Fibroblast of villous mesenchyme (primary cell): ENCODE measurements at regions not wholly inside any gene's neighbourhood (a gene's known extent, or its start where the extent isn't known, plus 50 kb on each side); places are given as distances from the start of the nearest gene placed in this dataset.

Experiments used
- DNase-seq: peaks from one replicate; pipeline ENCODE4 v3.0.0-alpha.2; 2010; ENCODE audit warnings: low read depth
- H3K4me3 ChIP-seq: 2 replicates; pipeline ENCODE4 v1.5.1; 2011; ENCODE audit warnings: low read depth, mild to moderate bottlenecking, low read length
- TF ChIP-seq, protein P1 (sequence below): IDR thresholded peaks from 2 replicates; pipeline ENCODE4 v1.5.1; 2012; ENCODE audit warnings: low read depth, mild to moderate bottlenecking, low read length; ENCODE audit not compliant: insufficient read depth

DNA sequence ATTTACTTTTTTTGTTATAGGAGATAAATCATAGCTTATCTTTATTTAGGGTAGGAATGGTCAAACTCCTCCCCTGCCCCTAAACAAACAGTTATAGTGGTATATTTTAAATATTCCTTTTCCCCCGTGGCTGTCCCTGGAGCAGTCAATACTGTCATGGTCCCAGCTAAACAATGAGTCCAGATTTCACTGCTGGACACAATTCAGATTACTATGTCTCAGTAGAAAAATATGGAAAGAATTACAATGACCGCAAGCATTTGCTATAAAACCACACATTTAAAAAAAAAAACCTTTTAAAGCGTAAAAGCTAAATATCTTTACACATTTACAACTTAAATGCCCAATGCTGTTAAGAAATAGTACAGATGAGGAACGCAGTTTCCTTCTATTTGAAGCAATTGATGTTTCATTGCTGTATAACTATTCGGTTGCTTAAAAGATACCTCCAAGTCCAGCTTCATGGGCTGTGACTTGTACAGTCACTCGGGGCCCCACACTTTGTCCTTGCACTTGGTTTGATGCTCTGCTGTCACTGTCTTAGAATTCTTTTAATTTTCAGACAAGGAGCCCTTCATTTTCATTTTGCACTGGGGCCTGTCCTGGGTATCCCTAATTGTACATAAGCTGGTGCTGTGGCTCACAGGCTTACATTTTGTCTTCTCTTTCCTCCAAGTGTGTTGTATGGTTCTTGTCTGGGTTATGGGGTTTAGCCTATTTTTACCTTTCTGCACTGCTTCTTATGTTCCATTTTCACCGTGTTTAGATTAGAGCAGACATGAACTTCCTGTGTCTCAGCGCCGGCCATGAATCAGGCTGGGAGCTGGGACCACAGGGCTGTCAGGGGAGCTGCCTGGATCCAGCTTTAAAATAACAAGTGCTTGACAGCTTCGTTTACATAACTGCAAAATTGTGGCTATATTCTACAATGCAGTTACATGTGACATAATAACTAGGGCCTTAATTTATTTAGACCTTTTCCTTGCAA is 530.2 kb upstream of the FZD8 start:
- DNase-seq, result peak; percentile 84
- TF ChIP-seq, protein P1, sequence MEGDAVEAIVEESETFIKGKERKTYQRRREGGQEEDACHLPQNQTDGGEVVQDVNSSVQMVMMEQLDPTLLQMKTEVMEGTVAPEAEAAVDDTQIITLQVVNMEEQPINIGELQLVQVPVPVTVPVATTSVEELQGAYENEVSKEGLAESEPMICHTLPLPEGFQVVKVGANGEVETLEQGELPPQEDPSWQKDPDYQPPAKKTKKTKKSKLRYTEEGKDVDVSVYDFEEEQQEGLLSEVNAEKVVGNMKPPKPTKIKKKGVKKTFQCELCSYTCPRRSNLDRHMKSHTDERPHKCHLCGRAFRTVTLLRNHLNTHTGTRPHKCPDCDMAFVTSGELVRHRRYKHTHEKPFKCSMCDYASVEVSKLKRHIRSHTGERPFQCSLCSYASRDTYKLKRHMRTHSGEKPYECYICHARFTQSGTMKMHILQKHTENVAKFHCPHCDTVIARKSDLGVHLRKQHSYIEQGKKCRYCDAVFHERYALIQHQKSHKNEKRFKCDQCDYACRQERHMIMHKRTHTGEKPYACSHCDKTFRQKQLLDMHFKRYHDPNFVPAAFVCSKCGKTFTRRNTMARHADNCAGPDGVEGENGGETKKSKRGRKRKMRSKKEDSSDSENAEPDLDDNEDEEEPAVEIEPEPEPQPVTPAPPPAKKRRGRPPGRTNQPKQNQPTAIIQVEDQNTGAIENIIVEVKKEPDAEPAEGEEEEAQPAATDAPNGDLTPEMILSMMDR, result no peak
- no peak overlapping the region for H3K4me3 ChIP-seq

DNA sequence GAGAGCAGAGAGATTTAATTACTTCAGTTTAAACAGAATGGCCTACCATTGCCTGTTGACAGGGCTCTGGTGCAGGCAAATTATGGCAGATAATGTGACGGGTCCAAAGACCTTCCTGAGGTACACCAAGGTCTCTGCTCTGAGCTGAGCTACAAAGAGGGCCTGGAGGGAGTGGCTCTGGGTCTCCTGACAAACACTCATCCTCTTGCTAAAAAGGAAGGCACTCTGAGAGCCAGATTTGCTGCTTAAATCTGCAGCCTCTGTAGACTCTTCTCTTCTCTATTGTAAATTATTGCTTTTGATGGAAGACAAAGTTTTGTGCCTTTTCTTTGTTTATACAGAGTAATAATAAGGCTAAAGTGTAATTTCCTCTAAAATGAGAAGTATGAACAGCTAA is 529.5 kb upstream of the FZD8 start:
- no peak overlapping the region for H3K4me3 ChIP-seq
- peak; percentile 19 for DNase-seq
- TF ChIP-seq, protein P1, result no peak

DNA sequence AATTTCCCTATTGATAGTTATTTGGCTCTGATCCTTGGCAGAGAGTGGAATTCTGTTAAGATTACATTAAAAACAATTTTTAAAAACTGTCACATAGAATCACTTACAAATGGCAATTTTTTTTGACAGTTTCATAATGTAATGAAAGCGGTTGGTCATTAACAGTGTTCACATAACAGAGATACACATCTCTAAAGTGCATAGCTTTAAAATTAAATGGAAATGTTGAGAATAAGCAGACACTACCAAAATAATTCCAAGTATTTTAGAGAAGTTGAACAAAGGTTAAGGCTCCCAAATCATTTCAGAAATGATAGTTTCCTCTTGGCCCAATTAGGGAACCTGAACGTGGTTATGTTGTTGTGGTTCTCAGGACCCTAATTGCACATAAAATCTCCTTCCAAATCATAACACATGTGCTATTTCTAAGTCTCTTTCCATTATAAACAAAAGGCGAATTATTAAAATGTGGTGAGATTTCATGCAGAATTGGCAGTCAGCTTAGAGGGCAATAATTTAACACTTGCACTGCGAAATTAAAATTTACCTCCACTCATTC is 528.9 kb upstream of the FZD8 start:
- TF ChIP-seq, protein P1, result no peak

DNA sequence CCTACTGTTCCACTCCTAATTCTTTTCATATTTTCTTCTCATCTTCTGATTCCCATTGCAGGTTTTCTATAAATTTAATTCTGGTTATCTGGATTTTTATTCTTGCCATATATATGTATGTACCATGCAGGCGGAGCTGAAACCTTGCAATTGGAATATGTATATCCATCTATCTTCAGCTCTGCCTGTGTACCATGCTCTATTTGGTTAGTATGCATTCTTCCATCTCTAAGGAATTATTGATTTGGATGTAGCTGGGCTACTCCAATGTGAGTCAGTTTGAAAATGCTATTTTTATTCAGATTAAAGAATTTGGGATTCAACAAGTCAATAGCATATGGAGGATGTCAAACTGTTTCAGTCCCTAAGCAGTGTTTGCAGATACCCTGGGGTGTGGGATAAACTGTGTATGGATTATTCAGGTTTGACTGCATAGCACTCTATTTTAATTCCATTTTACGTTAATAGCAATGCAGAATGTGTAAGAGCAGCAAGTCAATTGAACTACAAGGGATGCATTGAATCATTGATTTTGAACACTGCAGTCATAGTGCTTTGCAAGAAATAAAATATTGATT is 528.1 kb upstream of the FZD8 start:
- TF ChIP-seq, protein P1, result no peak
- H3K4me3 ChIP-seq, result no peak overlapping the region
- no peak for DNase-seq

More for the DNA sequence above, 528.9 kb upstream of the FZD8 start:
- peak; percentile 34 for DNase-seq
- H3K4me3 ChIP-seq, result no peak overlapping the region

DNA sequence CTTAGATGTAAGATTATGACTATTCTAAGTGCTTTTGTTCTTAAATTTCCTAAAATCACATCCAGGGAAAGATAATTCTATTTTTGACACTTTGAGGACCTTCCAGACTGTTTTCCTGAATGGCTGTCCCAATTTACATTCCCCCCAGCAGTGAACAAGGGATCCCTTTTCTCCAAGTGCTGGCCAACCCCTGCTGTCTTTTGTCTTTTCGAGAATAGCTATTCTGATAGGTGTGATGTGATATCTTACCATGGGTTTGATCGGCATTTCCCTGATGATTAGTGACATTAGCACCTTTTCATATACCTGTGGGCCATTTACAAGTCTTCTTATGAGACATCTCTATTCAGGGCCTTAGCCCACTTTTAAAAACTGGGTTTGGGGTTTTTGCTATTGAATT is 526.7 kb upstream of the FZD8 start:
- no peak for DNase-seq
- TF ChIP-seq, protein P1, result no peak
- H3K4me3 ChIP-seq, result no peak overlapping the region

DNA sequence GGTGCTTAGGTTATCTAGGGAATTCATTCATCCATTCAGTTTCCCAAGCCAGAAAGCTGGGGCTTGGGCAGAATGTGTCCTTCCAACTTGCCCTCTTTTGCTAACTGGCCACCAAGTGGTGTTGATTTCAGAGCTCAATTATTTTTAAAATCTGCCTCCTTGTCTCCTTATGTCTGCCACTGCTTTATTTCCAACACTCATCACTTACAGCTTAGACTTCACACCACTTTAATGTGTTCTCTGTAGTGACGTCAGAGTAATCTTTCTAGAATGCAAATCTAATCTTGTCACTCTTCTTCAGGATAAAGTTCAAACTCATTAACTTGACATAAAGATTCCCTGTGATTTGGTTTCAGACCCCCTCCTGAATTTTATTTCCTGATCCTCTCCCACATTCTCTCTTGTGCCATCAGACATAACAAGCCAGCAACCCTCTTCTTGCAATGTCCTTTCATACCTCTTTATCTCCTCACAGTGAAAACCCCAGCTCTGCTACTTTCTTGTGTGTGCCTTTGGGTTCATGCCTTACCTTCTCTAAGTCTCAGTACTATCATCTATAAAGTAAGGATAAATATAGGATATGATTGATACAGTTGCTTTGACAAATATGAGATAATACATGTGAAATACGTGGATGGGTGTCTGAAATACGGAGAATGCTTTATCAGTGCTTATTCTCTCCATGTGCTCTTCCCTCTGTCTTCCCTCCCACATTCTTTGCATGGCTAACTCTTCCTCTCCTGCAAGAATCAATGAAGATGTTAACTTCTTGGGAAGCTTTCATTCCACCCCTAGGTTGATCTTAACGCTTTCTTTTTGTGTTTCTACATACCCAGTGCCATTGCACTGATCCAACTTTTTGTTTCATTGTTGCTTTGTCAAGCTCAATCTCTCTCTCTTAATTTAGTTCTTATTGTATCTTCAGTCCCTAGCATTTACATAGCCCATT is 522.7 kb upstream of the FZD8 start:
- H3K4me3 ChIP-seq, result no peak overlapping the region
- no peak for DNase-seq
- TF ChIP-seq, protein P1, result no peak
